GM12873 (cell line): ENCODE measurements at regions not wholly inside any gene's neighbourhood (a gene's known extent, or its start where the extent isn't known, plus 50 kb on each side); places are given as distances from the start of the nearest gene placed in this dataset.

Source experiments
- CTCF ChIP-seq: IDR thresholded peaks from 2 replicates; pipeline ENCODE4 v1.5.1; 2012; ENCODE audit warnings: low read depth, mild to moderate bottlenecking, moderate library complexity, low read length, control low read depth; ENCODE audit not compliant: insufficient read depth; ENCODE audit errors: missing control alignments

- TF ChIP-seq CTCF = no peak
Observed at GRCh38 chr12:74959657-74960056, 250.0 kb downstream of the KCNC2 start.

DNA sequence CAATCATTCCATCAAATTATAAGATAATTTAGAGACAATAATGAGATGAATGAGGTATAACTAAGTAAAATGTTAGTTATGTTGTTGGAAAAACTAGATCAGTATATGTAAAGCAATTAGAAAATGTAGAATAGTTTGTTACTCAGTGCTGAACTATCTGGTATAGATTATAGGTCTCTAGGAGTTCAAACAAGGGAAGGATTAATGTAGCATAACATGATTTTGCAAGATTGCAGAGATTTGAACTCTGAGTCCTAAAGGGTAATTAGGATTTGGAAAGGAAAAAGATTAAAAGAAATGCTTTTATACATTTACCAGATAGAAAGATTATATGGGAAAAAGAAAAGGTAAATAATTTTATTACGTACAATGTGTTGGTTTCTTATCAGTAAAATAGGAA is 246.3 kb downstream of the KCNC2 start:
- no peak for TF ChIP-seq CTCF

GRCh38 chr12:74963867-74964331 is 245.7 kb downstream of the KCNC2 start:
- TF ChIP-seq CTCF = no peak

GRCh38 chr12:74964390-74964789 is 245.2 kb downstream of the KCNC2 start:
- no peak for TF ChIP-seq CTCF

DNA sequence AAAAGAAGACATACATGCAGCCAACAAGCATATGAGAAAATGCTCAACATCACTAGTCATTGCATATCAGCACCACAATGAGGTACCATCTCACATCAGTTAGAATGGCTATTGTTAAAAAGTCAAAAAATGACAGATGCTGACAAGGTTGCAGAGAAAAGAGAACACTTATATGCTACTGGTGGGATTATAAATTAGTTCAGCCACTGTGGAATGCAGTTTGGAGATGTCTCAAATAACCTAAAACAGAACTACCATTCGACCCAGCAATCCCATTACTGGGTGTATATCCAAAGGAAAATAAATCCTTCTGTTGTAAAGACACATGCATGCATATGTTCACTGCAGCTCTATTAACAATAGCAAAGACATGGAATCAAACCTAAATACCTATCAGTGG is 238.4 kb downstream of the KCNC2 start:
- TF ChIP-seq CTCF = no peak

DNA sequence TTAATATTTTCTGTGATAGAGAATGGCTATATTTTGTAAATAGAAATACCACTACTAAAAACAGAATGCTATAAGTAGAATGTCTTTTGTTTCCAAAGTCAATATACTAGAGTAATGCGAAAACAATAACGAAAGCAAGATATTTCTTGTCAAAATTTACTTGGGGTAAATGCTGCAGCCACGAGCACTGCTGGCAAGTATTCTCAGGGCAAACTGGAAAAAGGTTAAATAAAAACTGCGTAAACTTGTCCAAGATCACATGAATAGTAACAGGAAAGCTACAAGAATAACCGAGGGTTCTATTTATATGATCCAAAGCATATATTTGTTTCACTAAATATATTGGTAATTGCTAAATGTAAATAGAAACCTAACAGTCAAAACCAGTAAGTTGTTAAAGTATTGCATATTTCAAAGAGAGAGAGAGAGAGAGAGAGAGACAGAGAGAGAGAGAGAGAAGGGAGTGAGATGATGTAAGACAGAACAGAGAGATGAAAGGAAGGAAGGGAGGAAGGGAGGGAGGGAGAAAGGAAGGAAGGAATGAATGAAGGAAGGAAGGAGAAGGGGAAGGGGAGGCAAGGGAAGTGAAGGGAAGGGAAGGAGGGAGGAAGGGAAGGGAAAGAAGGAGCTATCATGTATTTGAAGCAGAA is 231.7 kb downstream of the KCNC2 start:
- no peak for TF ChIP-seq CTCF

DNA sequence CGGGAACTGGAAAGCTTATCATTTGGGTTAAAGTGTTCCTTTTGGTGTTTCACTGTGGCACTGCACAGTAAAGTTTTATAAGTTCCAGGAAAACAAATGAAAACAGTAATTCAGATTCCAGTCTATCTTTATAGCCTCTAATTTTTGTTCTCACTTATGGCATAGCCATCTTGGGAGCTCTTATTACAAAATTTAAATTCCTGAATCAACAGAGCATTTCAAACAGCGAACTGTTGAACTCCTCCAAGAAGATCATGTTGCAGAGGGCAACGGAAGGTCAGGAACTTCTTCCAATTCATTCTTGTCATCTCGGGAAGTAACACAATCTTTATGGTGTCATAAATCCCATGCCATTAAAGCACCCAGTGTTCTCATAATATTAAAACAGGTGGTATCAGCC is 229.1 kb downstream of the KCNC2 start:
- TF ChIP-seq CTCF = no peak
